ENCODE measurements at regions not wholly inside any gene's neighbourhood (a gene's known extent, or its start where the extent isn't known, plus 50 kb on each side); places are given as distances from the start of the nearest gene placed in this dataset.

DNA sequence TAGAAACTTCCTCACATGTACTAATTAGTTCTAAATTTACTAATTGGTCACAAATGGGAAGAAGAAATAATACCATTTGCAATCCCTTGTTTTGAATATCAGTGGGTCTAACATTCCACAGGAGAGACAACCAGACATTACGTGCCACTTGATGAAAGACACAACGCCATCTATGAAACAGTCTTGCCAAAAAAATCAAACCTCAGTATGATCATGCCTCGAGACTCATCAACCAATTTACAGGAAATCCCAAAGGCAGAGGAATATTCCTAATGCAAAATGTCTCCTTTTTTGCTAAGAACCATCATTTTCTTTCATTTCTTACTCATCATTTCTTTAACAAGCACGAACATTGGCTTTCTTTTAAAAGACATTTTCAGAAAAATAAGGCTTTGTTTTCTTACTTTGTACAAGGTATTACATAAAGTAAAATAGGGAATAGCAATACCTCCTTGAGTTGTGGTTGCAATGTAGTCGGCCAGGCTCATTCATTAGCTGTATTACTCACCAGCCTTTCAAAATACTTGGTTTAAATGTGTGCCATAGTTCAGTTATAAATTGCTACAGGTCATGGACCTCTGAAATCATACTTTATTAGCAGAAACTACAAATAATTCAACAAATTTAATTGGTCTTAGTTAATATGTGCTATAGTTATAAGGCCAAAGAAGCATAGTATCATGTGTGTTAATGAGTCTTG lies 436.2 kb upstream of the FLRT2 start:
- no peak overlapping the region for H3K27ac ChIP-seq (replicated peaks)
- DNase-seq (ENCODE audit: low read depth in 1 of 2, low spot score in 1 of 2): no peak
- no peak for TF ChIP-seq GABPA (IDR thresholded peaks at IDR 0.05; ENCODE audit: low read depth)
- TF ChIP-seq POLR2AphosphoS5 (IDR thresholded peaks at IDR 0.05; ENCODE audit: low read depth): no peak
- no peak for TF ChIP-seq SPI1 (IDR thresholded peaks at IDR 0.05; ENCODE audit: borderline replicate concordance, low read depth)
- no peaks in the 10 kb centered on the region for H3K27me3 ChIP-seq (ENCODE audit: insufficient read depth, poor library complexity, severe bottlenecking)
- no peak overlapping the region for H3K4me3 ChIP-seq (replicated peaks; ENCODE audit: insufficient read depth, low read length)

- TF ChIP-seq GABPA (IDR thresholded peaks at IDR 0.05; ENCODE audit: low read depth) (no peak), SPI1 (IDR thresholded peaks at IDR 0.05; ENCODE audit: borderline replicate concordance, low read depth) (no peak), POLR2AphosphoS5 (IDR thresholded peaks at IDR 0.05; ENCODE audit: low read depth) (no peak), REST (IDR thresholded peaks at IDR 0.05; ENCODE audit: insufficient replicate concordance, low read depth) (no peak)
- TF ChIP-seq, protein P1, sequence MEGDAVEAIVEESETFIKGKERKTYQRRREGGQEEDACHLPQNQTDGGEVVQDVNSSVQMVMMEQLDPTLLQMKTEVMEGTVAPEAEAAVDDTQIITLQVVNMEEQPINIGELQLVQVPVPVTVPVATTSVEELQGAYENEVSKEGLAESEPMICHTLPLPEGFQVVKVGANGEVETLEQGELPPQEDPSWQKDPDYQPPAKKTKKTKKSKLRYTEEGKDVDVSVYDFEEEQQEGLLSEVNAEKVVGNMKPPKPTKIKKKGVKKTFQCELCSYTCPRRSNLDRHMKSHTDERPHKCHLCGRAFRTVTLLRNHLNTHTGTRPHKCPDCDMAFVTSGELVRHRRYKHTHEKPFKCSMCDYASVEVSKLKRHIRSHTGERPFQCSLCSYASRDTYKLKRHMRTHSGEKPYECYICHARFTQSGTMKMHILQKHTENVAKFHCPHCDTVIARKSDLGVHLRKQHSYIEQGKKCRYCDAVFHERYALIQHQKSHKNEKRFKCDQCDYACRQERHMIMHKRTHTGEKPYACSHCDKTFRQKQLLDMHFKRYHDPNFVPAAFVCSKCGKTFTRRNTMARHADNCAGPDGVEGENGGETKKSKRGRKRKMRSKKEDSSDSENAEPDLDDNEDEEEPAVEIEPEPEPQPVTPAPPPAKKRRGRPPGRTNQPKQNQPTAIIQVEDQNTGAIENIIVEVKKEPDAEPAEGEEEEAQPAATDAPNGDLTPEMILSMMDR (IDR thresholded peaks at IDR 0.05; ENCODE audit: insufficient read depth, low read length): no peak
- H3K27me3 ChIP-seq (ENCODE audit: insufficient read depth, poor library complexity, severe bottlenecking): no peaks in the 10 kb centered on the region
- DNase-seq (ENCODE audit: low read depth in 1 of 2, low spot score in 1 of 2): no peak
- no peak overlapping the region for H3K4me3 ChIP-seq (replicated peaks; ENCODE audit: insufficient read depth, low read length)
- H3K27ac ChIP-seq (replicated peaks): no peak overlapping the region
Measured at GRCh38 chr14:85102591-85102990, 427.4 kb upstream of the FLRT2 start.

DNA sequence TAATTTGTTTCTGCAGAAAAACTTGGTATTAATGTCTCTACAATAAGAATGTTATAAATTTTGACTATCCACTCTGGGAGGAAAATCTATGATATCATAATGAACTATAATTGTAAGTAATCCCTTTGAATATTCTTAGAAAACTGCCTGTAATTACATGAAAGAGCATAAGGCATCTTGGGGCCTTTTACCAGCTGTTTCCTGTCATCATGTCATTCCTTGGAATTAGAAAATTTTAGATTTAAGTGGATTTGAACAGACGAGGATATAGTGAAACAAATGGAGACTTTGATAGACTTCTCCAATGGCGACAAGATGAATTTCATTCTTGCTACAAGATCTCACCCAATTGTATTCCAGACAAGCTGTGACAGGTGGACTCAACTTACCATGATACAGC lies 423.4 kb upstream of the FLRT2 start:
- no peak overlapping the region for H3K4me3 ChIP-seq (replicated peaks; ENCODE audit: insufficient read depth, low read length)
- TF ChIP-seq, protein P1 (IDR thresholded peaks at IDR 0.05; ENCODE audit: insufficient read depth, low read length): no peak
- TF ChIP-seq SPI1 (IDR thresholded peaks at IDR 0.05; ENCODE audit: borderline replicate concordance, low read depth): no peak
- no peak for TF ChIP-seq POLR2AphosphoS5 (IDR thresholded peaks at IDR 0.05; ENCODE audit: low read depth)
- TF ChIP-seq REST (IDR thresholded peaks at IDR 0.05; ENCODE audit: insufficient replicate concordance, low read depth): no peak
- TF ChIP-seq GABPA (IDR thresholded peaks at IDR 0.05; ENCODE audit: low read depth): no peak
- no peak for DNase-seq (ENCODE audit: low read depth in 1 of 2, low spot score in 1 of 2)

GRCh38 chr14:85112762-85113161 lies 417.2 kb upstream of the FLRT2 start:
- Histone ChIP-seq H3K27me3 (ENCODE audit: insufficient read depth, poor library complexity, severe bottlenecking) (no peaks in the 10 kb centered on the region), H3K27ac (replicated peaks) (no peak overlapping the region), H3K4me3 (replicated peaks; ENCODE audit: insufficient read depth, low read length) (no peak overlapping the region)
- TF ChIP-seq POLR2AphosphoS5 (IDR thresholded peaks at IDR 0.05; ENCODE audit: low read depth): no peak
- TF ChIP-seq REST (IDR thresholded peaks at IDR 0.05; ENCODE audit: insufficient replicate concordance, low read depth): no peak
- no peak for TF ChIP-seq GABPA (IDR thresholded peaks at IDR 0.05; ENCODE audit: low read depth)
- TF ChIP-seq SPI1 (IDR thresholded peaks at IDR 0.05; ENCODE audit: borderline replicate concordance, low read depth): no peak
- TF ChIP-seq, protein P1 (IDR thresholded peaks at IDR 0.05; ENCODE audit: insufficient read depth, low read length): no peak
- DNase-seq (ENCODE audit: low read depth in 1 of 2, low spot score in 1 of 2): no peak

More for the DNA sequence above, 423.4 kb upstream of the FLRT2 start:
- Histone ChIP-seq H3K27me3 (ENCODE audit: insufficient read depth, poor library complexity, severe bottlenecking) (no peaks in the 10 kb centered on the region), H3K27ac (replicated peaks) (no peak overlapping the region)
